CD8-positive, alpha-beta memory T cell (primary cell): ENCODE measurements at regions not wholly inside any gene's neighbourhood (a gene's known extent, or its start where the extent isn't known, plus 50 kb on each side); places are given as distances from the start of the nearest gene placed in this dataset.

ENCODE experiments used
- CTCF ChIA-PET: fragments of 350-600 bp; sonication (Branson Sonifier 250); formaldehyde crosslinking; loops from one replicate; lab custom pipeline; 2021; ENCODE audit warnings: antibody characterized with exemption; lab: Charles Lee
- POLR2A ChIA-PET: fragments of 350-600 bp; sonication (Branson Sonifier 250); formaldehyde crosslinking; loops from one replicate; lab custom pipeline; 2021; ENCODE audit warnings: antibody characterized with exemption; lab: Charles Lee
- DNase-seq, 5 donors: peaks; one replicate each; pipeline versions ENCODE4 v3.0.0 to v3.0.0-alpha.2; 2020 to 2022; ENCODE audit warnings: mixed read lengths in 1 of 5
- H3K27ac ChIP-seq: one replicate; pipeline ENCODE4 v1.7.0; 2013; ENCODE audit warnings: low read depth, mild to moderate bottlenecking, low read length, moderate library complexity
- H3K27me3 ChIP-seq: 2 replicates; pipeline ENCODE4 v1.7.0; 2013; ENCODE audit warnings: low read length, mild to moderate bottlenecking; ENCODE audit not compliant: insufficient read depth, poor library complexity, severe bottlenecking
- H3K36me3 ChIP-seq: 2 replicates; pipeline ENCODE4 v1.7.0; 2013; ENCODE audit warnings: mild to moderate bottlenecking, low read length, moderate library complexity; ENCODE audit not compliant: insufficient read depth
- H3K4me1 ChIP-seq: 2 replicates; pipeline ENCODE4 v1.7.0; 2013; ENCODE audit warnings: mild to moderate bottlenecking, low read length, moderate library complexity; ENCODE audit not compliant: insufficient read depth
- H3K4me3 ChIP-seq: 2 replicates; pipeline ENCODE4 v1.7.0; 2013; ENCODE audit warnings: mild to moderate bottlenecking, low read length
- H3K9me3 ChIP-seq: 2 replicates; pipeline ENCODE4 v1.7.0; 2013; ENCODE audit warnings: mild to moderate bottlenecking, low read length
- H3K27ac Mint-ChIP-seq, 8 donors: one replicate each; pipeline ENCODE4 v1.8.0; 2020 to 2021; ENCODE audit warnings: mixed read lengths in 8 of 8, mild to moderate bottlenecking in 6 of 8, inconsistent platforms in 3 of 8, moderate library complexity in 3 of 8
- H3K27me3 Mint-ChIP-seq, 2 donors: one replicate each; pipeline ENCODE4 v1.8.0; 2020 to 2021; ENCODE audit warnings: mixed read lengths in 2 of 2, mild to moderate bottlenecking in 1 of 2, moderate library complexity in 1 of 2
- H3K36me3 Mint-ChIP-seq, 3 donors: one replicate each; pipeline ENCODE4 v1.8.0; 2020 to 2021; ENCODE audit warnings: mixed read lengths in 3 of 3, inconsistent platforms in 1 of 3, mild to moderate bottlenecking in 1 of 3
- H3K4me1 Mint-ChIP-seq, 3 donors: one replicate each; pipeline ENCODE4 v1.8.0; 2020 to 2021; ENCODE audit warnings: mixed read lengths in 3 of 3, inconsistent platforms in 1 of 3, mild to moderate bottlenecking in 1 of 3
- H3K4me3 Mint-ChIP-seq, 7 donors: one replicate each; pipeline ENCODE4 v1.8.0; 2020 to 2021; ENCODE audit warnings: mixed read lengths in 7 of 7, mild to moderate bottlenecking in 6 of 7, moderate library complexity in 4 of 7, inconsistent platforms in 2 of 7
- H3K9me3 Mint-ChIP-seq, 5 donors: one replicate each; pipeline ENCODE4 v1.8.0; 2020 to 2022; ENCODE audit warnings: mixed read lengths in 5 of 5, mild to moderate bottlenecking in 3 of 5, moderate library complexity in 2 of 5, inconsistent platforms in 1 of 5

- H3K27ac Mint-ChIP-seq = no peak overlapping the region
- H3K4me1 Mint-ChIP-seq = peaks cover 9 to 17% (median 10%) of the 10 kb centered on the region in 3 donors
- H3K4me1 ChIP-seq = peaks cover 16% of the 10 kb centered on the region
- no peak overlapping the region for H3K27ac ChIP-seq
- H3K36me3 ChIP-seq = no peaks in the 10 kb centered on the region
- peaks cover 0 to 7% (median 0%) of the 10 kb centered on the region in 3 donors for H3K36me3 Mint-ChIP-seq
- H3K9me3 ChIP-seq = no peaks in the 10 kb centered on the region
- POLR2A ChIA-PET = no interaction called here
- H3K9me3 Mint-ChIP-seq = peaks cover 0 to 5% (median 3%) of the 10 kb centered on the region in 5 donors
- no peak overlapping the region for H3K4me3 ChIP-seq
- no peak overlapping the region for H3K4me3 Mint-ChIP-seq
- peaks cover 0 to 2% of the 10 kb centered on the region in 2 donors for H3K27me3 Mint-ChIP-seq
- DNase-seq = no peak
- no peaks in the 10 kb centered on the region for H3K27me3 ChIP-seq
- CTCF ChIA-PET = interaction anchor here (0.8 kb wide), 1 partner anchor 101 kb away, joined by 3 read pairs; no protein-coding TSS in a partner anchor
Observed at GRCh38 chr2:43027097-43027873, 199.1 kb downstream of the ZFP36L2 start.

- no peak for DNase-seq
- peak overlapping the region in 2 of 8 donors; percentile 21 to 33 for H3K27ac Mint-ChIP-seq
- POLR2A ChIA-PET = no interaction called here
- CTCF ChIA-PET = interaction anchor here (0.8 to 1.1 kb wide), 2 partner anchors 11 to 21 kb away, joined by 3 read pairs; no protein-coding TSS in a partner anchor
- Histone ChIP-seq H3K36me3 (no peaks in the 10 kb centered on the region), H3K9me3 (no peaks in the 10 kb centered on the region), H3K27me3 (no peaks in the 10 kb centered on the region), H3K4me3 (no peak overlapping the region), H3K4me1 (peaks cover 11% of the 10 kb centered on the region), H3K27ac (no peak overlapping the region)
- H3K4me3 Mint-ChIP-seq = no peak overlapping the region
- peaks cover 0 to 11% (median 0%) of the 10 kb centered on the region in 3 donors for H3K36me3 Mint-ChIP-seq
- peaks cover 0 to 8% (median 5%) of the 10 kb centered on the region in 5 donors for H3K9me3 Mint-ChIP-seq
- peaks cover 8 to 15% (median 8%) of the 10 kb centered on the region in 3 donors for H3K4me1 Mint-ChIP-seq
- peaks cover 0 to 2% of the 10 kb centered on the region in 2 donors for H3K27me3 Mint-ChIP-seq
Observed at GRCh38 chr2:43026426-43027096, 199.8 kb downstream of the ZFP36L2 start.

- Histone ChIP-seq H3K27me3 (no peaks in the 10 kb centered on the region), H3K36me3 (no peaks in the 10 kb centered on the region), H3K4me3 (no peak overlapping the region), H3K27ac (no peak overlapping the region), H3K9me3 (no peaks in the 10 kb centered on the region), H3K4me1 (peaks cover 11% of the 10 kb centered on the region)
- POLR2A ChIA-PET = no interaction called here
- Mint-ChIP-seq H3K9me3 (peaks cover 0 to 9% (median 5%) of the 10 kb centered on the region in 5 donors), H3K27ac (no peak overlapping the region), H3K36me3 (peaks cover 0 to 16% (median 0%) of the 10 kb centered on the region in 3 donors), H3K4me3 (no peak overlapping the region), H3K27me3 (peaks cover 0 to 2% of the 10 kb centered on the region in 2 donors), H3K4me1 (peaks cover 8 to 15% (median 8%) of the 10 kb centered on the region in 3 donors)
- no peak for DNase-seq
- CTCF ChIA-PET = interaction anchor here (0.8 to 1.1 kb wide), 2 partner anchors 11 to 21 kb away, joined by 3 read pairs; no protein-coding TSS in a partner anchor
Observed at GRCh38 chr2:43025709-43026295, 200.6 kb downstream of the ZFP36L2 start.

- peaks cover 0 to 16% (median 0%) of the 10 kb centered on the region in 3 donors for H3K36me3 Mint-ChIP-seq
- Histone ChIP-seq H3K27me3 (no peaks in the 10 kb centered on the region), H3K36me3 (no peaks in the 10 kb centered on the region), H3K4me1 (peaks cover 11% of the 10 kb centered on the region), H3K4me3 (no peak overlapping the region), H3K9me3 (no peaks in the 10 kb centered on the region), H3K27ac (no peak overlapping the region)
- peak in 2 of 5 donors; percentile 35 to 55 for DNase-seq
- POLR2A ChIA-PET = interaction anchor here (0.7 kb wide), 1 partner anchor 97 kb away, joined by 3 read pairs; no protein-coding TSS in a partner anchor
- peak overlapping the region in 1 of 8 donors; percentile 79 for H3K27ac Mint-ChIP-seq
- peaks cover 0 to 2% of the 10 kb centered on the region in 2 donors for H3K27me3 Mint-ChIP-seq
- no peak overlapping the region for H3K4me3 Mint-ChIP-seq
- H3K9me3 Mint-ChIP-seq = peaks cover 0 to 9% (median 5%) of the 10 kb centered on the region in 5 donors
- H3K4me1 Mint-ChIP-seq = peaks cover 8 to 15% (median 8%) of the 10 kb centered on the region in 3 donors
- CTCF ChIA-PET = interaction anchor here (0.7 kb wide), 1 partner anchor 77 kb away, joined by 3 read pairs; no protein-coding TSS in a partner anchor
Observed at GRCh38 chr2:43024515-43025011, 201.8 kb downstream of the ZFP36L2 start.

- ChIA-PET CTCF (interaction anchor here (0.7 to 1.2 kb wide), 2 partner anchors 76 to 205 kb away, joined by 3 to 4 read pairs; no protein-coding TSS in a partner anchor), POLR2A (interaction anchor here (0.7 kb wide), 1 partner anchor 98 kb away, joined by 3 read pairs; no protein-coding TSS in a partner anchor)
- H3K36me3 Mint-ChIP-seq = peaks cover 0 to 16% (median 0%) of the 10 kb centered on the region in 3 donors
- peaks cover 8 to 15% (median 8%) of the 10 kb centered on the region in 3 donors for H3K4me1 Mint-ChIP-seq
- H3K4me1 ChIP-seq = peaks cover 11% of the 10 kb centered on the region
- DNase-seq = no peak
- no peak overlapping the region for H3K4me3 Mint-ChIP-seq
- no peaks in the 10 kb centered on the region for H3K9me3 ChIP-seq
- no peak overlapping the region for H3K27ac ChIP-seq
- H3K36me3 ChIP-seq = no peaks in the 10 kb centered on the region
- H3K4me3 ChIP-seq = no peak overlapping the region
- no peak overlapping the region for H3K27ac Mint-ChIP-seq
- H3K27me3 Mint-ChIP-seq = peaks cover 0 to 2% of the 10 kb centered on the region in 2 donors
- H3K9me3 Mint-ChIP-seq = peaks cover 0 to 9% (median 5%) of the 10 kb centered on the region in 5 donors
- H3K27me3 ChIP-seq = no peaks in the 10 kb centered on the region
Observed at GRCh38 chr2:43023791-43024514, 202.5 kb downstream of the ZFP36L2 start.

- Histone ChIP-seq H3K9me3 (no peaks in the 10 kb centered on the region), H3K36me3 (no peaks in the 10 kb centered on the region), H3K4me1 (peaks cover 11% of the 10 kb centered on the region), H3K27me3 (no peaks in the 10 kb centered on the region), H3K4me3 (no peak overlapping the region), H3K27ac (no peak overlapping the region)
- H3K4me1 Mint-ChIP-seq = peaks cover 8 to 15% (median 8%) of the 10 kb centered on the region in 3 donors
- peaks cover 0 to 4% of the 10 kb centered on the region in 2 donors for H3K27me3 Mint-ChIP-seq
- DNase-seq = no peak
- ChIA-PET POLR2A (no interaction called here), CTCF (interaction anchor here (1.2 kb wide), 1 partner anchor 207 kb away, joined by 4 read pairs; no protein-coding TSS in a partner anchor)
- H3K27ac Mint-ChIP-seq = peak overlapping the region in 2 of 8 donors; percentile 24 to 25
- peaks cover 0 to 9% (median 5%) of the 10 kb centered on the region in 5 donors for H3K9me3 Mint-ChIP-seq
- H3K36me3 Mint-ChIP-seq = peaks cover 0 to 19% (median 0%) of the 10 kb centered on the region in 3 donors
- no peak overlapping the region for H3K4me3 Mint-ChIP-seq
Observed at GRCh38 chr2:43022896-43023295, 203.5 kb downstream of the ZFP36L2 start.
